DLD1 (cell line): ENCODE measurements at regions not wholly inside any gene's neighbourhood (a gene's known extent, or its start where the extent isn't known, plus 50 kb on each side); places are given as distances from the start of the nearest gene placed in this dataset.

ENCODE experiments used
- in situ Hi-C: cut with HindIII; loops from 2 replicates; pipeline ENCODE4 v1.10.0; 2017; ENCODE audit warnings: low sequenced_read_pairs

GRCh38 chr5:155897761-155898160 lies 429.2 kb upstream of the SGCD start:
- in situ Hi-C loops, result no loop called here

- in situ Hi-C loops, result no loop called here
These were observed 428.7 kb upstream of the SGCD start for GRCh38 chr5:155898284-155898683.

DNA sequence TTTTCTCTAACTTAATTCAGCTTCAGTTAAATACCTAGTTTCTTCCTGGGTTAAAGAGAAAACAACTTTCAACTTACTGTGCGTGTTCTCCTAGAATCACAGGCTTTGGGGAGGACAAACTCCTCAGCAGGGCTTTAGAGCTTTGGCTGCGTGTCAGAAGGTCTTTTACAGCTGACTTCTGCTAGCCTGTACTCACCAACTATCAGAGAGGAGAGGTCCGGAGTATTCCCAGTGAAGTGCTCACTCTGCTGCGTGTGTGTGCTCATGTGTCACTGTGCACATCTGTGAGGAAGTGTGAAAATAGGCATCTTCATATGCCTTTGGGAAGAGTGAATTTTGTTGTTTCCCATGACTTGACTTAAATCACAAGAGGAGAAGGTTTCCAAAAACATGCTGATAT lies 423.2 kb upstream of the SGCD start:
- in situ Hi-C loops, result no loop called here

GRCh38 chr5:155905364-155905763 lies 421.6 kb upstream of the SGCD start:
- in situ Hi-C loops, result no loop called here

DNA sequence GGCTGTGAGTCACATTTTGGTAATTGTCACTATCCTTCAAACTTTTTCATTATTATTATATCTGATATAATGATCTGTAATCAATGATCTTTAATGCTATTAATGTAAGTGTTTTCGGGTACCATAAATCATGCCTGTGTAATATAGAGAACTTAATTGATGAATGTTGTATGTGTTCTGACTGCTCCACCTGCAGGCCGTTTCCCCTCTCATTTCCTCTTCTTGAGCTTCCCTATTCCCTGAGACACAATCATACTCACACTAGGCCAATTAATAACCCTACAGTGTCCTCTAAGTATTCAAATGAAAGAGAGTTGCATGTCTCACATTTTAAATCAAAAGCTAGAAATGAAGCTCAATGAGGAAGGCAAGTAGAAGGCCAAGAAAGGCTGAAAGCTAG lies 420.9 kb upstream of the SGCD start:
- in situ Hi-C loops, result no loop called here

- in situ Hi-C loops, result no loop called here
These were observed 418.4 kb upstream of the SGCD start for GRCh38 chr5:155908543-155908942.

DNA sequence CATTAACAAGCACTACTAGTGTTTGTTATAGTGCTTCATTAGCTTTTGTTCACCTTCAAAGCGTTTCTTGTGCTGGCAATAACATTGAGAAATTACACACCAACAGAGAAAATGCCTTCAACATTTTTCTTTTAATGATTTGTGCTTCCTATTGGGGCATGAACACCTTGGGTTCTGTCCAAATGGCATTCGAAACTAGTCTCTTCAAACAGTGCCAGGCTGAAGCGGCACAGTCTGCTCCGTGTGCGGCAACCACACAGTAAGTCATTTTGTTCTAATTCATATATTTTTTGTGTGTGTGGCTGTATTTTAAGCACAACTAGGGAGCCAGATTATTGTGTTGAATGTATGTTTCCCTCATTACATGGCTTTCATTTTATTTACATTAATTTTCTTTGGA lies 414.7 kb upstream of the SGCD start:
- in situ Hi-C loops, result no loop called here

GRCh38 chr5:155914766-155915165 lies 412.2 kb upstream of the SGCD start:
- in situ Hi-C loops, result no loop called here

DNA sequence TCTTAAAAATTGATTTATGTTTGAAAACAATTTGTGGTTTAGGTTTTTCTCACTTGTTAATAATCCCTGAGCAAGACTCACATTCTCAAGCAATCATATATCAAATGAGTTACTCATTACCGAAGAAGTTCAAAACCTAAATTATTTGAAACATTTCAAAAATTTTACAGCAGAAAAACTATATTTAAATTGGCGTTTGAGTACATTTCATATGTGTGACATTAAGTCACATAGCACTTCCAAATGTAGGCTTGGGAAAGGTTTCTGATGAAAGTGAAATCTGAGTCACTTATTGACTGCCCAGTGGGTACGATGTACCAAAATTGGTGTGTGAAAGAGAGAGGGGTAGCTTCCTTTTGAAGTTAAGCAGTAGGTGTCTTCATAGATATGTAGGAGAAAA lies 411.4 kb upstream of the SGCD start:
- in situ Hi-C loops, result no loop called here

DNA sequence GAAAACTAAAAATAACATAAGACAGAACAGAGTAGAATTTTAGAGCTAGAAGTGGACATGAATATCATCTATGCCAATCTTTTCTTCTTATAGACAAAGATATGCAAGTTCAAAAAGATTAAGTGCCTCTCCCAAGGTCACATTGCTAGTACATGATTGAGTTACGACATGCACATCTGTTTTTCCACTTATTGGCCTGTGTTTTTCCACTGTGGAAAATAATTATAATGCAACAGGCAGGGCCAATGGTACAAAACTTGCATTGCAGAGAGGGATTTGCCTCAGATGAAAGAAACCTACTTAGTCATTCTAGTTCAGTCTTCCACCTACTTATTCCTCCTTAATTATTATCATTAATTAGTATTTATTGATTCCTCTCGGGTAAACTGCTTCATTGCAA lies 407.8 kb upstream of the SGCD start:
- in situ Hi-C loops, result no loop called here

DNA sequence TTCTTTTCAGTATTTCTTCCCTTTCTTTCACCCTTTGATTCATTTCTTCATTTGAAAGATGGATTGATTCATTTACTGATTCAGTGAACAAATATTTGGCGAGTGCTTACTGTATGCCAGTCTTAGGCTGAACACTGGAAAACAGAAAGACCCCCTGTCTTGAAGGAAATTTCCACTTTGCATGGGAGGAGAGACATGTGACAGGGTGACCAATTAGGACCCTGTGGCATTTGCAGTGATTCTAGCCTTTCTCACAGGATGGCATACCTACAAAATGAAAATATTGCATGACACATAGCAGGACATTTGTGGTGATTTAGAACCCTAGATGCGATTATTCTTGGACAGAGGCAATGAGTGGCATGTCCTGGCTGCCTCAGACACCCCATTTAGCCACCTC lies 407.2 kb upstream of the SGCD start:
- in situ Hi-C loops, result no loop called here

DNA sequence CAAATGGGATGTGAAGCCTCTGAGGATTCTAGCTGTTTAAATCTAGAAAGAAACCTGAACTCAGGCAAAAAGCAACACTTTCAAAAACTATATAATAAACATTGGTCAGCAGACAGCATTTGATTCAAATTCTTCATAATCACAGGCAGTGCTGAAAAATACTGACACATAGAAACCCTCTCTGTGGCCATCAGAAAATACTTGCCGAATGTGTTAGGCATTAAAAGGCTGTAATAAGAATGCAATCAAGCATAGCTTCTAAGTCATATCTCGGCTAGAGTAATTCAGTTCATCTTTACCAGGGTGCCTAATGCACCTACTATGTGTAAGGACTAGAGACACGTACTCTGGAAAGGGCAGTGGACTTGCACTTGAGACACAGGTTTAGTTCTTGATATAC lies 405.3 kb upstream of the SGCD start:
- in situ Hi-C loops, result no loop called here

- in situ Hi-C loops, result no loop called here
These were observed 403.2 kb upstream of the SGCD start for GRCh38 chr5:155923784-155924183.

DNA sequence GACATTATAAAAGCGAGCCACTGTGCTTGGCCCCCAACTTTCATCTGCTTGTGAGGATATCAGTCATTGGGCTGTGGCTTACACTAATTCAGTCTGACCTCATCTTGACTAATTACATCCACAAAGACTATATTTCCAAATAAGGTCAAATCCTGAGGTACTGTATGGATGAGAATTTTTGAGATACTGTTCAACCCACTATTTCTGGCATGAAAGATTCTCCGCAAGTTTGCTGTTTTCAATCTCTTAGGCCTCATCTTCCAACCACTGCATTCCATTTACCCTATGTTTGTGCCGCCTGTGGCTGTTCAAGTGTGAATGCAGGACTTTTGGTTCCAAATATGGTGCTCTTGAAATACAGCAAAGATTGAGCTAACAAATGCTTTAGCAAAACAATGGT lies 400.9 kb upstream of the SGCD start:
- in situ Hi-C loops, result no loop called here

DNA sequence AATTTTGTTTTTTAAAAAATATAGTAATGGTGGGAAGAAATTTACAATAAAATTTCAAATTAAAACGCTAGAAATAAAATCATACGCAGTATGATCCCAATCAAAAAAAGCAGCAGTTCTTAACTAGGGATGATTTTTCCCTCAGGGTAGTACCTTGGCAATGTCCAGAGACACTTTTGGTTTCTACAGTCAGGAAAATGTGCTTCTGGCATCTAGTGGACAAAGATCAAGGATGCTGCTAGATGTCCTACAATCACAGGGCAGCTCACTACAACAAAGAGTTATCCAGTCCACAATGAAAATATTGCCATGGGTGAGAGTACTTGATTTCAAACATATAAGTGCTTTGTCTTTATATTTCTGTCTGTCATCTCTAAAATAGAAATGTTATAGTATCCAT lies 400.2 kb upstream of the SGCD start:
- in situ Hi-C loops, result no loop called here

DNA sequence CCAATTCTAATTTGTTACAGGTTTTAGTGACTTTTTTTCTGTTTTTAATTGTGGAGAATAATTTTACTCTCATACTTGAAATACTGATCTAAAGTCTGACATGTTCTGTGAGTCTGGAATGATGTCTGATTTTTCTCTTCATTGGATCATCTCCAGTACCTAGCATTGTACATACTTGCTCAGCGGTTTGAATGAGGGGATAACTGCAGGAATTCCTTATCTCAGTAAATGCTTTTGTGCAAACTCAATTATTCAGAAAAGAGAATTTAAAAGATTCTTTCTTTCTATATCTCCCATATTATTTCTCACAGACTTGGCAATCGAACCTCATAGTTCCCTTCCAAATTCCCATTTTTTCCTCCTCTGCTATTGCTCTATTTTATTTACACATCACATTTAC lies 397.9 kb upstream of the SGCD start:
- in situ Hi-C loops, result no loop called here

GRCh38 chr5:155934964-155935363 lies 392.0 kb upstream of the SGCD start:
- in situ Hi-C loops, result no loop called here

DNA sequence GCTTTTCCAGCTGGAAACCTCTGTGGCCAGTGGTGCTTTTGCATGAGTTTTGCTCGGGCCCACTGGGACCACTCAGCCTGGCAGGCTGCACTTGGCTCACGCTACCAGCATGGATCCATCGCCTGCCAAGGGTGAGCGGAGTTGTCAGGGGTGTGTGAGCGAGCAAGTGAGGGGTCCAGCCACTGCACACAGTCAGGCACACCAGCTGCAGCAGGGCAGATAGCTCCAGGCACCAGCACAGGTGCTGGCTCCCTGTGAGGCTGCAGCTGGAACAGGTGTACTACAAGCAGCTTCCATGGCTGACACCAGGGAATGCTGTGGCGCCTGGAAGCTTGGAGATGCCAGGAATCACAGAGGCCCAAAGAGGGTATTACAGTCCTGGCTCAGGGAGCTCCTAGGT lies 391.2 kb upstream of the SGCD start:
- in situ Hi-C loops, result no loop called here

DNA sequence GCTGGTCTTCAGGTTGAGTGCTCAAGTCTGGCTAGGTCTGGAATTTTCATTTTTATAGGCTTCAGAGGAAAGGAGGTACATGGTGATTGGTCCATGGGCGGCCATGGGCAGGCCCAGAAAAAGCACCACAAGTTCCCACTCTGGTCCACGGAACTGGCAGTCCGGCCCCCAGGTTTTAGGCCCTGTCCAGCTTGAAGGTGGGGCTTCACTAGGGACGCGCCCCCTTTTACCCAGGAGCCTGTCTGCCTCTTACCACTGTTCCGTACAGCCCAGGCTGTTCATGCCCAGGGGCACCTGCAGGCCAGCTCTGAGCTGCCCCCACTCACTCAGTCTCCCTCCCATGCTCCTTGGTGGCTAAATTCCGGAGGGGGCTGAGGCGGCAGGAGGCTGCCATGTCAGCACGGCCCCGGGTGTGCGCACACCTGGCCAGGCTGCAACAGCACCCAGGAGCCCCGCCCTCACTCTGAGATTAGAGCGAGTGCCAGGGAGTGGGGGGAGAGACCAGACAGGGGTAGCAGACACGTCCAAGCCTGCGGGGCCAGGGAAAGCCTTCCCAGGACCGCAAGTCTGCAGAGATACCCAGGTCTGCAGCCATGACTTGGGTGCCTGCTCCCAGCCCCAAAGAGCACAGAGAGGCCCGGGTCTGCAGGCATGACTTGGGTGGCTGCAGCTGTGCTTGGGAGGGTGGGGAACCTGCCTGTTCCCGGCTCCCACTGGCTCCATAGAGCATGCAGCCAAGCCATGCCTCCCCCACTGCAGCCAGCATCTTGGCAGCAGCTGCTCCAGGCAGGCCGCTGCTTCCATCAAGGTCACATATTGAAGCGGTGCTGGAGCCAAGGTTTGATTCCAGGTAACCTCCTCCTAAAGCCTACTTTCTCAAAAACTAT lies 390.2 kb upstream of the SGCD start:
- in situ Hi-C loops, result no loop called here

GRCh38 chr5:155938051-155938450 lies 388.9 kb upstream of the SGCD start:
- in situ Hi-C loops, result no loop called here

- in situ Hi-C loops, result no loop called here
These were observed 385.6 kb upstream of the SGCD start for GRCh38 chr5:155941340-155941739.

- in situ Hi-C loops, result no loop called here
These were observed 383.2 kb upstream of the SGCD start for GRCh38 chr5:155943516-155944407.
